DOHH2 (cell line): ENCODE measurements at regions not wholly inside any gene's neighbourhood (a gene's known extent, or its start where the extent isn't known, plus 50 kb on each side); places are given as distances from the start of the nearest gene placed in this dataset.

ENCODE experiments used
- CTCF ChIP-seq: fragments of 200-600 bp; sonication (generic); IDR thresholded peaks from one replicate; pipeline ENCODE4 v1.5.1; 2014; ENCODE audit warnings: antibody characterized with exemption, mild to moderate bottlenecking, low read depth, low read length; ENCODE audit not compliant: poor library complexity, severe bottlenecking
- EZH2phosphoT487 ChIP-seq: fragments of 200-600 bp; sonication (generic); IDR thresholded peaks from 2 replicates; pipeline ENCODE4 v1.6.1; 2017; ENCODE audit warnings: borderline replicate concordance, mild to moderate bottlenecking, antibody characterized with exemption, low read length, moderate library complexity, mixed read lengths

- TF ChIP-seq CTCF (no peak), EZH2phosphoT487 (no peak)
Measured at GRCh38 chr10:36303896-36304295, 661.8 kb upstream of the FZD8 start.
